CD8-positive, alpha-beta memory T cell (primary cell): ENCODE measurements at regions not wholly inside any gene's neighbourhood (a gene's known extent, or its start where the extent isn't known, plus 50 kb on each side); places are given as distances from the start of the nearest gene placed in this dataset.

Source experiments
- CTCF ChIA-PET: fragments of 350-600 bp; sonication (Branson Sonifier 250); formaldehyde crosslinking; loops from one replicate; lab custom pipeline; 2021; ENCODE audit warnings: antibody characterized with exemption; lab: Charles Lee
- POLR2A ChIA-PET: fragments of 350-600 bp; sonication (Branson Sonifier 250); formaldehyde crosslinking; loops from one replicate; lab custom pipeline; 2021; ENCODE audit warnings: antibody characterized with exemption; lab: Charles Lee
- DNase-seq, 5 donors: peaks; one replicate each; pipeline versions ENCODE4 v3.0.0 to v3.0.0-alpha.2; 2020 to 2022; ENCODE audit warnings: mixed read lengths in 1 of 5
- H3K27ac ChIP-seq: one replicate; pipeline ENCODE4 v1.7.0; 2013; ENCODE audit warnings: low read depth, mild to moderate bottlenecking, low read length, moderate library complexity
- H3K27me3 ChIP-seq: 2 replicates; pipeline ENCODE4 v1.7.0; 2013; ENCODE audit warnings: low read length, mild to moderate bottlenecking; ENCODE audit not compliant: insufficient read depth, poor library complexity, severe bottlenecking
- H3K36me3 ChIP-seq: 2 replicates; pipeline ENCODE4 v1.7.0; 2013; ENCODE audit warnings: mild to moderate bottlenecking, low read length, moderate library complexity; ENCODE audit not compliant: insufficient read depth
- H3K4me1 ChIP-seq: 2 replicates; pipeline ENCODE4 v1.7.0; 2013; ENCODE audit warnings: mild to moderate bottlenecking, low read length, moderate library complexity; ENCODE audit not compliant: insufficient read depth
- H3K4me3 ChIP-seq: 2 replicates; pipeline ENCODE4 v1.7.0; 2013; ENCODE audit warnings: mild to moderate bottlenecking, low read length
- H3K9me3 ChIP-seq: 2 replicates; pipeline ENCODE4 v1.7.0; 2013; ENCODE audit warnings: mild to moderate bottlenecking, low read length
- H3K27ac Mint-ChIP-seq, 8 donors: one replicate each; pipeline ENCODE4 v1.8.0; 2020 to 2021; ENCODE audit warnings: mixed read lengths in 8 of 8, mild to moderate bottlenecking in 6 of 8, inconsistent platforms in 3 of 8, moderate library complexity in 3 of 8
- H3K27me3 Mint-ChIP-seq, 2 donors: one replicate each; pipeline ENCODE4 v1.8.0; 2020 to 2021; ENCODE audit warnings: mixed read lengths in 2 of 2, mild to moderate bottlenecking in 1 of 2, moderate library complexity in 1 of 2
- H3K36me3 Mint-ChIP-seq, 3 donors: one replicate each; pipeline ENCODE4 v1.8.0; 2020 to 2021; ENCODE audit warnings: mixed read lengths in 3 of 3, inconsistent platforms in 1 of 3, mild to moderate bottlenecking in 1 of 3
- H3K4me1 Mint-ChIP-seq, 3 donors: one replicate each; pipeline ENCODE4 v1.8.0; 2020 to 2021; ENCODE audit warnings: mixed read lengths in 3 of 3, inconsistent platforms in 1 of 3, mild to moderate bottlenecking in 1 of 3
- H3K4me3 Mint-ChIP-seq, 7 donors: one replicate each; pipeline ENCODE4 v1.8.0; 2020 to 2021; ENCODE audit warnings: mixed read lengths in 7 of 7, mild to moderate bottlenecking in 6 of 7, moderate library complexity in 4 of 7, inconsistent platforms in 2 of 7
- H3K9me3 Mint-ChIP-seq, 5 donors: one replicate each; pipeline ENCODE4 v1.8.0; 2020 to 2022; ENCODE audit warnings: mixed read lengths in 5 of 5, mild to moderate bottlenecking in 3 of 5, moderate library complexity in 2 of 5, inconsistent platforms in 1 of 5

- no peaks in the 10 kb centered on the region for H3K36me3 ChIP-seq
- POLR2A ChIA-PET: no interaction called here
- no peak overlapping the region for H3K27ac Mint-ChIP-seq
- CTCF ChIA-PET: no interaction called here
- no peak overlapping the region for H3K27ac ChIP-seq
- no peak overlapping the region for H3K4me3 Mint-ChIP-seq
- no peaks in the 10 kb centered on the region for H3K4me1 Mint-ChIP-seq
- H3K4me1 ChIP-seq: no peaks in the 10 kb centered on the region
- H3K9me3 Mint-ChIP-seq: no peaks in the 10 kb centered on the region
- DNase-seq: no peak
- H3K4me3 ChIP-seq: no peak overlapping the region
- peaks cover 1 to 3% of the 10 kb centered on the region in 2 donors for H3K27me3 Mint-ChIP-seq
- H3K36me3 Mint-ChIP-seq: no peaks in the 10 kb centered on the region
- no peaks in the 10 kb centered on the region for H3K9me3 ChIP-seq
- no peaks in the 10 kb centered on the region for H3K27me3 ChIP-seq
Observed at GRCh38 chr2:220847589-220847988, 724.5 kb downstream of the EPHA4 start.

GRCh38 chr2:220849433-220849832 is 722.7 kb downstream of the EPHA4 start:
- no peak for DNase-seq
- no peaks in the 10 kb centered on the region for H3K4me1 Mint-ChIP-seq

GRCh38 chr2:220850116-220850515 is 722.0 kb downstream of the EPHA4 start:
- DNase-seq: no peak
- Histone ChIP-seq H3K27me3 (no peaks in the 10 kb centered on the region), H3K4me1 (no peaks in the 10 kb centered on the region), H3K36me3 (no peaks in the 10 kb centered on the region), H3K9me3 (no peaks in the 10 kb centered on the region), H3K4me3 (no peak overlapping the region), H3K27ac (no peak overlapping the region)
- Mint-ChIP-seq H3K27ac (no peak overlapping the region), H3K36me3 (no peaks in the 10 kb centered on the region), H3K9me3 (no peaks in the 10 kb centered on the region), H3K4me1 (no peaks in the 10 kb centered on the region), H3K4me3 (no peak overlapping the region), H3K27me3 (peaks cover 0 to 3% of the 10 kb centered on the region in 2 donors)
- ChIA-PET CTCF (no interaction called here), POLR2A (no interaction called here)

More at GRCh38 chr2:220849433-220849832, 722.7 kb downstream of the EPHA4 start:
- Mint-ChIP-seq H3K36me3 (no peaks in the 10 kb centered on the region), H3K27ac (no peak overlapping the region), H3K27me3 (peaks cover 0 to 3% of the 10 kb centered on the region in 2 donors), H3K9me3 (no peaks in the 10 kb centered on the region), H3K4me3 (no peak overlapping the region)
- Histone ChIP-seq H3K36me3 (no peaks in the 10 kb centered on the region), H3K4me1 (no peaks in the 10 kb centered on the region), H3K4me3 (no peak overlapping the region), H3K9me3 (no peaks in the 10 kb centered on the region), H3K27ac (no peak overlapping the region), H3K27me3 (no peaks in the 10 kb centered on the region)
- CTCF ChIA-PET: no interaction called here
- POLR2A ChIA-PET: no interaction called here

DNA sequence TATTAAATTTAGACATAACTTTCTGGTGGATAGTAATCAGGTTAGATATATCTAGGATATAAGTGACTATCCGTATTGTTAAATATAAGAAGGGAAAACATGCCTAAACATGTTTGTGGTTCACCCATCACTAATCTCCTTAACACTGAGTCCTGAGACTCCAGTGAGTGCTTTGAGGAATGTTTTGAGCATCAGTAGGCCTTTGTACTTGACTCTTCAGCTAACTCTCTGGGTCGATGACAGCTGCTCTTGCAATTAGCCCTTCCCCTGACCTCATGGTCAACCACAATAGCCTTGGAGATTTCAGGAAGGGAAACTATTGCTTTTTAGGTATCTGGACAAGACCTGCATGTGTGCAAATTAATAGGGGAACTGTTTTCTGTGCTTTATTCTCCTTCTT is 716.8 kb downstream of the EPHA4 start:
- POLR2A ChIA-PET: no interaction called here
- Histone ChIP-seq H3K4me1 (no peaks in the 10 kb centered on the region), H3K27ac (no peak overlapping the region), H3K27me3 (no peaks in the 10 kb centered on the region), H3K9me3 (no peaks in the 10 kb centered on the region), H3K36me3 (no peaks in the 10 kb centered on the region), H3K4me3 (no peak overlapping the region)
- H3K27me3 Mint-ChIP-seq: peaks cover 0 to 5% of the 10 kb centered on the region in 2 donors
- no peaks in the 10 kb centered on the region for H3K4me1 Mint-ChIP-seq
- H3K36me3 Mint-ChIP-seq: no peaks in the 10 kb centered on the region
- H3K27ac Mint-ChIP-seq: no peak overlapping the region
- H3K9me3 Mint-ChIP-seq: no peaks in the 10 kb centered on the region
- H3K4me3 Mint-ChIP-seq: no peak overlapping the region
- CTCF ChIA-PET: no interaction called here
- DNase-seq: no peak

DNA sequence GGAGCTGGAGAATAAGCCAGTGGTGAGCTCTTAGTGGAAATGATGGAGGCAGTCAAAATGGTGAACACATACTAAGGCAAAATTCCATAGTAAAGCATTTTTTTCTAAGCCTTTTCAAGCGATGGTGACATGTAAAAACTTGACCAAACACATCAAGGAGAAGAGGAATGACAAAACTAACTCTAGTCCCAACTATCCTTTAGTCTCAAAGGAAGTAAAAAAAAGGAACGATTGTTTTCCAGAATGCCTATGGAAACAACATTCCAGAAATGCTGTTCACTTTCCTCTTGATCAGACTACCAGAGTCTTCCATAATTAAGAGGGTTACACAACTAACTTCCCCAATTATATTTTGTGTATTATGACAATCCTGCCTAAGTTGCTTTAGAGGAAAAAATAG is 715.6 kb downstream of the EPHA4 start:
- Histone ChIP-seq H3K4me3 (no peak overlapping the region), H3K9me3 (no peaks in the 10 kb centered on the region), H3K27me3 (no peaks in the 10 kb centered on the region), H3K4me1 (no peaks in the 10 kb centered on the region), H3K36me3 (no peaks in the 10 kb centered on the region), H3K27ac (no peak overlapping the region)
- peaks cover 5% of the 10 kb centered on the region in 2 donors for H3K27me3 Mint-ChIP-seq
- DNase-seq: no peak
- no peak overlapping the region for H3K27ac Mint-ChIP-seq
- H3K4me3 Mint-ChIP-seq: no peak overlapping the region
- no peaks in the 10 kb centered on the region for H3K4me1 Mint-ChIP-seq
- H3K9me3 Mint-ChIP-seq: no peaks in the 10 kb centered on the region
- POLR2A ChIA-PET: no interaction called here
- no peaks in the 10 kb centered on the region for H3K36me3 Mint-ChIP-seq
- CTCF ChIA-PET: no interaction called here

- H3K36me3 Mint-ChIP-seq: no peaks in the 10 kb centered on the region
- DNase-seq: no peak
- H3K4me3 ChIP-seq: no peak overlapping the region
- no peak overlapping the region for H3K27ac ChIP-seq
- no peaks in the 10 kb centered on the region for H3K27me3 ChIP-seq
- H3K4me1 ChIP-seq: no peaks in the 10 kb centered on the region
- no peaks in the 10 kb centered on the region for H3K9me3 Mint-ChIP-seq
- POLR2A ChIA-PET: no interaction called here
- H3K4me3 Mint-ChIP-seq: no peak overlapping the region
- no peaks in the 10 kb centered on the region for H3K4me1 Mint-ChIP-seq
- CTCF ChIA-PET: no interaction called here
- H3K36me3 ChIP-seq: no peaks in the 10 kb centered on the region
- no peak overlapping the region for H3K27ac Mint-ChIP-seq
- H3K27me3 Mint-ChIP-seq: peaks cover 5 to 10% of the 10 kb centered on the region in 2 donors
- H3K9me3 ChIP-seq: no peaks in the 10 kb centered on the region
Observed at GRCh38 chr2:220857368-220857767, 714.7 kb downstream of the EPHA4 start.

DNA sequence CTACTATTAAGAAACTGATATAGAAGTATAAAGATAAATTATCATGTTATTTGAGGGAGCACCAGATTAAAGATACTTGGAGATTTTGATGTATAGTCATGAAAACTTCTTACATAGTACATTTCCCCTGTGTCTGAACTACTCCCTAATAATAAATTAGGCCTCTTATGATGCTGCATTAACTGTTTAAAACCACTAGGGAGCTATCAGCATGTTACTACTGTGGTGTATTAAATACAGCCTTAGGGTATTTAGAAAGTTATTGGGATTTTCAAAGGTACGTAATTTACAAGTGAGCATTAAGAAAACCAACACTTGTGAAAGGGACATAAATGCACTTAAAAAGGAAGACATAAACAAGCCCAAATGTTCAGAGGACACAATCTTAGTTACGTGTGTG is 714.0 kb downstream of the EPHA4 start:
- H3K9me3 ChIP-seq: no peaks in the 10 kb centered on the region
- no peaks in the 10 kb centered on the region for H3K36me3 ChIP-seq
- ChIA-PET CTCF (no interaction called here), POLR2A (no interaction called here)
- no peak overlapping the region for H3K27ac ChIP-seq
- no peaks in the 10 kb centered on the region for H3K4me1 ChIP-seq
- no peaks in the 10 kb centered on the region for H3K9me3 Mint-ChIP-seq
- no peak for DNase-seq
- H3K4me1 Mint-ChIP-seq: no peaks in the 10 kb centered on the region
- H3K27ac Mint-ChIP-seq: no peak overlapping the region
- H3K27me3 Mint-ChIP-seq: peaks cover 5 to 10% of the 10 kb centered on the region in 2 donors
- H3K4me3 Mint-ChIP-seq: no peak overlapping the region
- no peaks in the 10 kb centered on the region for H3K27me3 ChIP-seq
- no peak overlapping the region for H3K4me3 ChIP-seq
- no peaks in the 10 kb centered on the region for H3K36me3 Mint-ChIP-seq

DNA sequence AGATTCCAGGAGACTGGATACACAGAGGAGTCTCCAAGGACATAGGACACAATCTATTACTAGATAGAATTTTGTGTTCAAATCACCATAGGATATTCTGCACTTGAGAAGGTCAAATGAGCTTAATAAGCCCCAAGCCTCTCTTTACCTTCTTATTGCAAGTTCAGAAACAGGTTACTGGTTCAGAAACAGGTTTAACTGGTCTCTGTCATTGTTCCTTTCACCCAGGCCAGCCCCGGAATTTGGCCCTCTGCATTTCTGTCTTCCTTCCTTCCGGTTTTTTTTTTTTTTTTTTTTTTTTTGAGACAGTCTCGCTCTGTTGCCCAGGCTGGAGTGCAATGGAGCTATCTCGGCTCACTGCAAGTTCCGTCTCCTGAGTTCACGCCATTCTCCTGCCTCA is 700.2 kb downstream of the EPHA4 start:
- CTCF ChIA-PET: no interaction called here
- no peaks in the 10 kb centered on the region for H3K9me3 Mint-ChIP-seq
- no peak overlapping the region for H3K4me3 Mint-ChIP-seq
- POLR2A ChIA-PET: no interaction called here
- Histone ChIP-seq H3K4me1 (no peaks in the 10 kb centered on the region), H3K4me3 (no peak overlapping the region), H3K36me3 (no peaks in the 10 kb centered on the region), H3K27me3 (no peaks in the 10 kb centered on the region), H3K9me3 (no peaks in the 10 kb centered on the region), H3K27ac (no peak overlapping the region)
- peaks cover 0 to 1% of the 10 kb centered on the region in 2 donors for H3K27me3 Mint-ChIP-seq
- DNase-seq: no peak
- H3K4me1 Mint-ChIP-seq: no peaks in the 10 kb centered on the region
- H3K27ac Mint-ChIP-seq: no peak overlapping the region
- no peaks in the 10 kb centered on the region for H3K36me3 Mint-ChIP-seq
